Astrocyte of the spinal cord (primary cell): ENCODE measurements at regions not wholly inside any gene's neighbourhood (a gene's known extent, or its start where the extent isn't known, plus 50 kb on each side); places are given as distances from the start of the nearest gene placed in this dataset.
"Not testable (repeated sequence)": the region's sequence is repeated elsewhere in the genome, so short reads cannot be mapped to it uniquely, and the experiment has no call there.

Source experiments
- DNase-seq: peaks from one replicate; pipeline ENCODE4 v3.0.0; 2011; ENCODE audit warnings: low read depth, low spot score
- H3K4me3 ChIP-seq: 2 replicates; pipeline ENCODE4 v1.5.1; 2011; ENCODE audit warnings: low read depth, mild to moderate bottlenecking, low read length, moderate library complexity
- CTCF ChIP-seq: IDR thresholded peaks from 2 replicates; pipeline ENCODE4 v1.5.1; 2012; ENCODE audit warnings: low read depth, mild to moderate bottlenecking, low read length, inconsistent platforms
- in situ Hi-C: cut with HindIII; loops from 2 replicates; pipeline ENCODE4 v1.10.0; 2017; ENCODE audit warnings: low sequenced_read_pairs

DNA sequence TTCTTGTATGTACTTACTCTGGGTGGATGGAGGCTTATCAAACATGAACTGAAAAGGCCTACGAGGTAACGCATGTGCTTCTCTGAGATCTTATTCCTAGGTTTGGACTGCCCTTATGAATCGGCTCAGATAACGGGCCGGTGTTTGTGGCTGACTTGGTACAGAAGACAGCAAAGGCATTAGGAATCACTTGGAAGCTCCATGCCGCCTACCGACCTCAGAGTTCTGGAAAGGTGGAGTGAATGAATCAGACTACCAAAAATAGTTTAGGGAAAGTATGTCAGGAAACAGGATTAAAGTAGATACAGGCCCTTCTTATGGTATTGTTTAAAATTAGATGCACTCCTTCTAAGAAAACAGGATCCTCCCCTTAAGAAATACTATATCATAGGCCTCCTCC, 172.4 kb upstream of the PCDH9 start:
- no peak for TF ChIP-seq CTCF
- no peak overlapping the region for H3K4me3 ChIP-seq
- in situ Hi-C loops, result no loop called here
- no peak for DNase-seq

DNA sequence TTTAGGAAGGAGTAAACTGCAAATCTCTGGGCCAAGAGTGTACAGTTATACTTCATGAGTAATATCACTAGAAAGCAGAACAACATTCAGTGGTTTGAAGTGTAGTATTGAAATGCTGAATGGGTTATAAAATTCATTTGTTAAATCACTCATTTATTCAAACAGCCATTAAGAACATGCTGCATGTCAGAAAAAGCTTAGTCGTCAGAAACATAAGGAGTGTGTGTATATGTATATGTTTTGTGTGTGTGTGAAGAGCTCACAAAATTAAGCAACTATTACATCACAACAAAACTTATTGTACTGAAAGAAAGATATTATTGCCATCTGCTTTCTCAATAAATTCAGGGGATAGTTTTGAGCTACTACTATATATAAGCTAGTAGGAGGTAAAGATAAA, 165.4 kb upstream of the PCDH9 start:
- in situ Hi-C loops, result no loop called here

GRCh38 chr13:67392014-67392413, 161.9 kb upstream of the PCDH9 start:
- in situ Hi-C loops, result no loop called here
- no peak overlapping the region for H3K4me3 ChIP-seq
- no peak for DNase-seq
- no peak for TF ChIP-seq CTCF

More for the DNA sequence above, 165.4 kb upstream of the PCDH9 start:
- no peak overlapping the region for H3K4me3 ChIP-seq
- no peak for TF ChIP-seq CTCF
- no peak for DNase-seq

DNA sequence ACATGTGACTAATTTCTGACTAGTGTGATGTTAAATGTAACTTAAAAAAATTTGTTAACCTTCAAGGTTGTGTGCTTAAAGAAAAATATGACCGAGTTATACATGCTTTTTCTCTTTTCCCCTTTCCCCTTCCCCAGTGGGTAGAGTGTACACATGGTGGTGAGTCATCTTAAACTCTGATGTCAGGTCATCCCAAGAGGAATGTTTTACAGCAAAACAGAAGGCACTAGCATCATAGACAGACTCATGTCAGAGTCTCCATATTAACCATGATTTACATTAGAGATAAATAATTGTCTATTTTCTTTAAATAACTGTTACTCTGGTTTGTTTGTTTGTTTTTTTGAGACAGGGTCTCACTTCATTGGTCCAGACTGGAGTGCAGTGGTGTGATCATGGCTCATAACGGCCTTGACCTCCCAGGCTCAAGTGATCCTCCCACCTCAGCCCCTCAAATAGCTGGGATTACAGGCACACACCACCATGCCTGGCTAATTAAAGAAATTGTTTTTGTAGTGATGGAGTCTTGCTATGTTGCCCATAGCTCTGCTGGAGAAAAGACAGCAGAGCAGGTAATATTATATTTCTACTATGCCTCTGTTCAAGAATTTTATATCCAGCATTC, 160.4 kb upstream of the PCDH9 start:
- DNase-seq, result peak; percentile 73
- in situ Hi-C loops, result no loop called here
- no peak overlapping the region for H3K4me3 ChIP-seq
- no peak for TF ChIP-seq CTCF

DNA sequence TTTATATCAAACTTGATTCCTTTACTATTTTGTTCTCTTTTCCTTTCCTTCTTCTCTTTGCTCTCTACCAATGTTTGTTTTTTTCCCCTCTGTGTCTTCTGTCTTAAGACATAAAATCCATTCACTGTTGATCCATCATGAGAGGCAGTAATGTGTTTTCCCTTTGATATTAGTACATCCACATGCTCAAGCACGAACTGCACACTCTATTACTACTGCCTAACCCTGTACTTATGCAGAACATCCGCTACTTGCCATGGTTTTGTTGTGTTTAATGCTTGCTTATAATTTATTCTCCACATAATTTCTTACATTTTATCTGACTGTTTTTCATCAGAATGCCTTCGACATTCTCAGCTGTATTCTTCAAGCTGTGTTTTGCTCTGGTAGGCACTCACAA, 159.0 kb upstream of the PCDH9 start:
- DNase-seq, result no peak
- no peak overlapping the region for H3K4me3 ChIP-seq
- no peak for TF ChIP-seq CTCF
- in situ Hi-C loops, result no loop called here

DNA sequence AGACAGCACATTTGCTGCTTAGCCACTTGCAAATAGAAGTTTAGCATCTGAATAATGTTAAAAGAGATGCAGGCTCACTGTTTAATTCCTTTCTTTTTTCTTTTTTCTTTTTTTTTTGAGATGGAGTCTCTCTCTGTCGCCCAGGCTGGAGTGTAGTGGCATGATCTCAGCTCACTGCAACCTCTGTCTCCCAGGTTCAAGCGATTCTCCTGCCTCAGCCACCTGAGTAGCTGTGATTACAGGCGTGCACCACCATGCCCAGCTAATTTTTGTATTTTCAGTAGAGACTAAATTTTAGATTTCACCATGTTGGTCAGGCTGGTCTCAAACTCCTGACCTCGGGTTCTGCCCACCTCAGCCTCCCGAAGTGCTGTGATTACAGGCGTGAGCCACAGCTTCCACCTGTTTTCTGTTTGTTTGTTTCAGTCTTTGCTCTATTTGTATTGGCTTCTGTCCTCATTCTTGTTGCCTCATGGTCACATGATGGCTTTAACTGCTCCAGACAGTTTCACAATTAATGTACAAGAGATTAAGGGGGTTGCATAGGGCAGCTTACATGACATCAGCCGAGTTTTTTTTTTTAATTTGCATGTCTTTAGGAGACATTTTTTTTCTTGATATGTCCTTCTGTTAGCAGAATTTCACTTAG, 153.1 kb upstream of the PCDH9 start:
- in situ Hi-C loops, H3K4me3 ChIP-seq, DNase-seq: not testable (repeated sequence)

GRCh38 chr13:67377919-67378318, 147.8 kb upstream of the PCDH9 start:
- in situ Hi-C loops, result no loop called here
- no peak for TF ChIP-seq CTCF
- no peak for DNase-seq
- no peak overlapping the region for H3K4me3 ChIP-seq
